ENCODE measurements at regions not wholly inside any gene's neighbourhood (a gene's known extent, or its start where the extent isn't known, plus 50 kb on each side); places are given as distances from the start of the nearest gene placed in this dataset.

DNA sequence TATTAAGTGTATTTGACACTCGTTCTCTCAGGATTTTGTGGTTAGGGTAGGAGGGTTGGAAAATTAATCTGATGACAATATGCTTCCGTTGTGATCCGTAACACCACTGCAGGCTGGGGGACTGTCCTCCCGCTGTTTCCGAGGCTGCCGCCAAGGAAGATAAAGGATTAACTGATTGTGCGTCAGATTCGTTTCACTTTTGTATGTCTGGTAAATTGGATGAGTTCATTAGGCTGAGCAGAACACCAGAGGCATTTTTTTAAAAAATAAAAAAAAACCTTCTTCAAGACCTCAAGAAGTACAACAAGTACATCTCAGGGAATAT, 486.7 kb upstream of the SALL1 start:
- no peaks in the 10 kb centered on the region for H3K36me3 ChIP-seq
- TF ChIP-seq, protein P1, sequence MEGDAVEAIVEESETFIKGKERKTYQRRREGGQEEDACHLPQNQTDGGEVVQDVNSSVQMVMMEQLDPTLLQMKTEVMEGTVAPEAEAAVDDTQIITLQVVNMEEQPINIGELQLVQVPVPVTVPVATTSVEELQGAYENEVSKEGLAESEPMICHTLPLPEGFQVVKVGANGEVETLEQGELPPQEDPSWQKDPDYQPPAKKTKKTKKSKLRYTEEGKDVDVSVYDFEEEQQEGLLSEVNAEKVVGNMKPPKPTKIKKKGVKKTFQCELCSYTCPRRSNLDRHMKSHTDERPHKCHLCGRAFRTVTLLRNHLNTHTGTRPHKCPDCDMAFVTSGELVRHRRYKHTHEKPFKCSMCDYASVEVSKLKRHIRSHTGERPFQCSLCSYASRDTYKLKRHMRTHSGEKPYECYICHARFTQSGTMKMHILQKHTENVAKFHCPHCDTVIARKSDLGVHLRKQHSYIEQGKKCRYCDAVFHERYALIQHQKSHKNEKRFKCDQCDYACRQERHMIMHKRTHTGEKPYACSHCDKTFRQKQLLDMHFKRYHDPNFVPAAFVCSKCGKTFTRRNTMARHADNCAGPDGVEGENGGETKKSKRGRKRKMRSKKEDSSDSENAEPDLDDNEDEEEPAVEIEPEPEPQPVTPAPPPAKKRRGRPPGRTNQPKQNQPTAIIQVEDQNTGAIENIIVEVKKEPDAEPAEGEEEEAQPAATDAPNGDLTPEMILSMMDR (IDR thresholded peaks at IDR 0.05 in 8 of 11, conservative IDR thresholded peaks at IDR 0.05 in 3 of 11), result no peak
- TF ChIP-seq POLR2AphosphoS5 (IDR thresholded peaks at IDR 0.05), result no peak
- TF ChIP-seq POLR2A (IDR thresholded peaks at IDR 0.05), result no peak
- WGBS, 5 donors, result 20 to 45% (median 27%) methylated on average over 8 of the region's 8 CpGs

DNA sequence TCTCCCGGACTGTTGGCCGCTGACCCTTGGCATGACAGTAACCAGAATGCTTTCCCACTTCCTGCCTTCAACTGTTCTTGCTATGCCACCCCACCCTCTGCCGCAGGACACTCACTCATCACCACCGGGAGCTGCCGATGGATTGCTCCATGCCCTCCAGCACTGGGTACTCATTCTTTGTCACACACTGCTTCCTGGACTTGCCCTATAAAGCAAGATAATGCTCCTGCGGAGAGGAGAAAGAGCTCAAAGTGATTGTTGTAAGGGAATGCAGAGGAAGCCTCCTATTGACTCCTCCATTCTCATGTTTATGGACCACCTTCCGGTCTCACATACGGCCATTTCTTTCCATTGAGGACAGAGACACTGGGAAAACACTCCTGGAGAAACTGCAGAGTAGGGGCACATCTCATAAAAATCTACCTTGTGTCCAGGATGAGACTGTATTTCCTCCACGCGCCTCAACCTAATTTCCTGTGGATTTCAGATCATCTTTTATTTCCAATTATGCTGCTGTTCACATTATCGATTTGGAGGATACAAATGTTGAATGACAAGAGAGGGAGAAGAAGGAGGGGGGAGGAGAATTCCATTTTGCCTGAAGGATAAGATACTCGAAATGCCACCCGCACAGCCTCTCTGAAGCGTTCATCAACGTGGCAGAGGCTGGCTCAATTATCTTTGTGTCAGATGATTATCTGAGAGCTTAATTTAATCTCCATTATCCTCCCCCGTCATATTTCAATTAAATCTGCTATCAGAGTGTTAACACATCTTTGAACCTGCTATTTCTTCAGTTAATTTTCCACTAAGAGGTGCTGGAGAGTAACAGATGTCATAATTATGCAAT, 486.1 kb upstream of the SALL1 start:
- peaks cover 0 to 10% (median 0%) of the 10 kb centered on the region in 7 donors for H3K27me3 ChIP-seq (replicated peaks in 1 of 7)
- no peak for DNase-seq
- H3K27ac ChIP-seq, result no peak overlapping the region
- 28 to 34% (median 29%) methylated on average over 16 of the region's 16 CpGs for WGBS, 5 donors
- no peaks in the 10 kb centered on the region for H3K4me1 ChIP-seq
- H3K36me3 ChIP-seq, result no peaks in the 10 kb centered on the region
- TF ChIP-seq POLR2AphosphoS5 (IDR thresholded peaks at IDR 0.05) (no peak), POLR2A (IDR thresholded peaks at IDR 0.05) (no peak)
- TF ChIP-seq, protein P1 (IDR thresholded peaks at IDR 0.05 in 8 of 11, conservative IDR thresholded peaks at IDR 0.05 in 3 of 11), result no peak
- intact Hi-C loops (cut with DNase I; ENCODE audit: low total_unique reads), result no loop called here
- peaks cover 0 to 47% (median 0%) of the 10 kb centered on the region in 8 donors for H3K9me3 ChIP-seq
- H3K4me3 ChIP-seq, result no peak overlapping the region

More for the DNA sequence above, 486.7 kb upstream of the SALL1 start:
- no peak for DNase-seq
- Histone ChIP-seq H3K27me3 (replicated peaks in 1 of 7) (peaks cover 0 to 10% (median 0%) of the 10 kb centered on the region in 7 donors), H3K4me3 (no peak overlapping the region), H3K27ac (no peak overlapping the region), H3K9me3 (peaks cover 0 to 43% (median 0%) of the 10 kb centered on the region in 8 donors), H3K4me1 (no peaks in the 10 kb centered on the region)
- intact Hi-C loops (cut with DNase I; ENCODE audit: low total_unique reads), result no loop called here

DNA sequence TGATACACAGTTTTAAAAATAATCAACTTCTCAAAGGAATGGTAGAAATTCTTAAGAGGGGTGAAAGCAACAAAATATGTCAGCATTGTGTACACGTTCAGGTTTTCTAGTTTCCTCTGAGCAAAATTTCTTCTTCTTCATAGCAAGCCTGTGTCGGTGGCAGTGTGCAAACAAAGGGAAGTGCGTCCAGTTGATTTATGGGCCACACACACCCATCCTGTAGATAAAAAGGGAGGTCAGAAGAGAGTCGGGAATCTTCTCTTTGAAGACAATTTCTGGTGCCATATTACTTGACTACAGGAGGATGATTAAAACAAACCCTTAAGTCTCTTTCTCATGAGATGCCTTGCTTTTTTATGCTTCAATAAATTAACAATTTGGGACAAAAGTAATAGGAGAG, 484.1 kb upstream of the SALL1 start:
- H3K27ac ChIP-seq, result no peak overlapping the region
- H3K9me3 ChIP-seq, result peaks cover 0 to 41% (median 0%) of the 10 kb centered on the region in 8 donors
- intact Hi-C loops (cut with DNase I; ENCODE audit: low total_unique reads), result no loop called here
- no peaks in the 10 kb centered on the region for H3K36me3 ChIP-seq
- H3K4me3 ChIP-seq, result no peak overlapping the region
- TF ChIP-seq POLR2A (IDR thresholded peaks at IDR 0.05) (no peak), POLR2AphosphoS5 (IDR thresholded peaks at IDR 0.05) (no peak)
- TF ChIP-seq, protein P1 (IDR thresholded peaks at IDR 0.05 in 8 of 11, conservative IDR thresholded peaks at IDR 0.05 in 3 of 11), result no peak
- H3K27me3 ChIP-seq (replicated peaks in 1 of 7), result peaks cover 0 to 10% (median 0%) of the 10 kb centered on the region in 7 donors
- WGBS, 5 donors, result 1 to 11% (median 4%) methylated on average over 4 of the region's 4 CpGs
- no peak for DNase-seq
- H3K4me1 ChIP-seq, result no peaks in the 10 kb centered on the region

DNA sequence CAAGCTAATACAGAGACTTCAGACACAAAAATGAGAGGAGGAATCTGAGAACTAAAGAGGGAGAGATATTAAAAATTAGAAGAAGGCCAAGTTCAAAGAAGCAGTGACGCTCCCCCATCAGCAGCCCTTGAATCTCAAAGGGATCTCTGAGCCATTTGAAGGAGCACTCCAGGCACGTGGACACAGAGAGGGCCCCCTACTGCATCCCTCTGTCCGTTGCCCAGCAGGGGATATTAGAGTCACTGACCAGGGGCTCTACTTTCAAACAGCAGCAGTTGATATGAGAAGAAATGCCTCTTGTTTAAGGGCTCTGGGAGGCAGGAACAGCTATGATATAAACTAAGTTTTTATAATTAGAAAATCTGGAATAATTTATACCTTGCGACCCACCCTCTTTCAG, 479.0 kb upstream of the SALL1 start:
- no peaks in the 10 kb centered on the region for H3K27me3 ChIP-seq (replicated peaks in 1 of 7)
- H3K4me1 ChIP-seq, result no peaks in the 10 kb centered on the region
- H3K36me3 ChIP-seq, result no peaks in the 10 kb centered on the region
- intact Hi-C loops (cut with DNase I; ENCODE audit: low total_unique reads), result no loop called here
- no peak overlapping the region for H3K4me3 ChIP-seq
- no peak overlapping the region for H3K27ac ChIP-seq
- H3K9me3 ChIP-seq, result peaks cover 0 to 42% (median 3%) of the 10 kb centered on the region in 8 donors
- no peak for DNase-seq
- TF ChIP-seq POLR2AphosphoS5 (IDR thresholded peaks at IDR 0.05), result no peak
- TF ChIP-seq POLR2A (IDR thresholded peaks at IDR 0.05), result no peak
- TF ChIP-seq, protein P1 (IDR thresholded peaks at IDR 0.05 in 8 of 11, conservative IDR thresholded peaks at IDR 0.05 in 3 of 11), result no peak
- 50 to 63% (median 57%) methylated on average over 4 of the region's 4 CpGs for WGBS, 5 donors
